ENCODE measurements at regions not wholly inside any gene's neighbourhood (a gene's known extent, or its start where the extent isn't known, plus 50 kb on each side); places are given as distances from the start of the nearest gene placed in this dataset.

- CTCF ChIA-PET: interaction anchor here (0.7 kb wide), 1 partner anchor 185 kb away, joined by 5 read pairs; no protein-coding TSS in a partner anchor
Observed at GRCh38 chr14:71666571-71667145, 265.6 kb upstream of the RGS6 start.

DNA sequence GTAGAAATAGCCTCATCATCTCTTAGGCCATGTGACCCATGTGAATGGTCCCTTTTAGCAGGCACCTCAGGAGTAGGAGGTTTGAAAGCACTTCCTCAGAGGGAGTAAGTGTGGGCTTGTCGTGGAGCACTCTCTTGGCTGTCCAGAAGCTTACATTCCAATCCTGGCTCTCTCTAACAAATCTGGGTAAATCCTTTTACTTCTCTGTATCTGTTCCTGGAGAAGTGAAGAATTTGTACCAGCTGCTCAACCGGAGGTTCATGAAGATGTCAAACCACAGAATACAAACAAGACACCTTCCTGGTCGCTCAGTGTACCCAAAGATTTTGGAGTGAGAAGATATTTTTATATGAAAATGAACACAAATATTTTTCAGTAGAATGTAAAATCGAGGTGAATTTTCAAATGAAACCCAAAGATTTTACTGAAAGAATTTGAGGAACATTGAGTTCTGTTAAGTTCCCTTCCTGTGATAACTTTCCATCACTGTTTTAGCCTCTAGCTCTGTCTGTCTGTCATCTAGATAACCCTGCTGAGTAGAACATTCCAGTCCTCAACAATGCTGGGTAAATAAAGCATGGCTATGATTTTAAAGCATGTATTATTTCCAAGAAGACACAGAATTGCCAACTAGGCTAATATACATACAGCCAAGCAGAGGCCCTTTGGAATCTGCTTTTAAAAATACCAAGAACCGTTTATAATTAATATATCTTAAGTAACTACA, 263.9 kb upstream of the RGS6 start:
- H3K27ac ChIP-seq: no peak overlapping the region
- ChIA-PET CTCF (no interaction called here), POLR2A (ENCODE audit: low non-redundant PET) (no interaction called here)
- no peak for TF ChIP-seq CTCF (conservative IDR thresholded peaks at IDR 0.05; ENCODE audit: low read depth)
- DNase-seq (ENCODE audit: low spot score): no peak

More at GRCh38 chr14:71666571-71667145, 265.6 kb upstream of the RGS6 start:
- H3K27ac ChIP-seq: no peak overlapping the region
- TF ChIP-seq CTCF (conservative IDR thresholded peaks at IDR 0.05; ENCODE audit: low read depth): no peak
- no peak for DNase-seq (ENCODE audit: low spot score)
- POLR2A ChIA-PET (ENCODE audit: low non-redundant PET): no interaction called here

DNA sequence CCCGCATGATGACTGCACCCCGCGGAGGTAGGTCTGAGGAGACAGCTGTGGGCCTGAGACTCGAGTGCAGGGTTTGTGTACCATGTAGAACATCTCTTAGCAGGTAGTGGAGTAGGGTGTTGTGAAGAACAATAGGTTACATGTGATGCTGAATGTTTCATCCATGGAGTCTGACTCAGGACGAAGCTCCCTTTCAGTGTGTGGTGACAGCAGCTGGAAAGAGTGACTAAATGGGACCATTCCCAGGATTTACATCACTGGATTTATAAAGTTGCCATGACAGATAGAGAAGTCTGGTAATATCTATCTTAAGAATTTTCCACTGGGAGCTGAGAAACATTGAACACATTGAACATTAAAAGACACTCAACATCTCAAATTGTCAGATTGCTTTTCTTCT, 259.6 kb upstream of the RGS6 start:
- ChIA-PET POLR2A (ENCODE audit: low non-redundant PET) (no interaction called here), CTCF (no interaction called here)
- no peak for TF ChIP-seq CTCF (conservative IDR thresholded peaks at IDR 0.05; ENCODE audit: low read depth)
- DNase-seq (ENCODE audit: low spot score): no peak
- H3K27ac ChIP-seq: no peak overlapping the region

GRCh38 chr14:71675126-71675899, 256.9 kb upstream of the RGS6 start:
- ChIA-PET POLR2A (ENCODE audit: low non-redundant PET) (no interaction called here), CTCF (no interaction called here)
- no peak for DNase-seq (ENCODE audit: low spot score)
- no peak overlapping the region for H3K27ac ChIP-seq
- TF ChIP-seq CTCF (conservative IDR thresholded peaks at IDR 0.05; ENCODE audit: low read depth): no peak

DNA sequence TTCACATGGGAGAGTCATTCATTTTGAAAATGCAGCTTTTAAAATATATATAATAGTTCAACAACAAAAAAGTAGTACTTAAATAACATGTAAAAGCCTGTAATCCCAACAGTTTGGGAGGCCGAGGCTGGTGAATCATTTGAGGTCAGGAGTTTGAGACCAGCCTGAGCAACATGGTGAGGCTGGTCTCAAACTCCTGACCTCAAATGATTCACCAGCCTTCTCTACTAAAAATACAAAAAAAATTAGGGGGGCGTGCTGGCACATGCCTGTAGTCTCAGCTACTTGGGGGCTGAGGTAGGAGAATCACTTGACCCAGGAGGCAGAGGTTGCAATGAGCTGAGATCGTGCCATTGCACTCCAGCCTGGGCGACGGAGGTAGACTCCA, 256.3 kb upstream of the RGS6 start:
- no peak for TF ChIP-seq CTCF (conservative IDR thresholded peaks at IDR 0.05; ENCODE audit: low read depth)
- CTCF ChIA-PET: no interaction called here
- H3K27ac ChIP-seq: no peak overlapping the region
- POLR2A ChIA-PET (ENCODE audit: low non-redundant PET): no interaction called here
- DNase-seq (ENCODE audit: low spot score): no peak

- H3K27ac ChIP-seq: no peak overlapping the region
- DNase-seq (ENCODE audit: low spot score): no peak
- ChIA-PET CTCF (no interaction called here), POLR2A (ENCODE audit: low non-redundant PET) (no interaction called here)
- TF ChIP-seq CTCF (conservative IDR thresholded peaks at IDR 0.05; ENCODE audit: low read depth): no peak
Observed at GRCh38 chr14:71680736-71681387, 251.4 kb upstream of the RGS6 start.
